ENCODE measurements at regions not wholly inside any gene's neighbourhood (a gene's known extent, or its start where the extent isn't known, plus 50 kb on each side); places are given as distances from the start of the nearest gene placed in this dataset.

- no peak for DNase-seq (ENCODE audit: low read depth)
Observed at GRCh38 chr3:106533093-106533787, 664.4 kb upstream of the CBLB start.

GRCh38 chr3:106533788-106534160, 665.0 kb upstream of the CBLB start:
- no peak for DNase-seq (ENCODE audit: low read depth)

- peak; percentile 70 for DNase-seq (ENCODE audit: low read depth)
Observed at GRCh38 chr3:106534206-106534605, 665.4 kb upstream of the CBLB start.

GRCh38 chr3:106540743-106541142, 671.9 kb upstream of the CBLB start:
- DNase-seq (ENCODE audit: low read depth), result no peak

- DNase-seq (ENCODE audit: low read depth), result no peak
Observed at GRCh38 chr3:106542101-106542769, 673.4 kb upstream of the CBLB start.

- DNase-seq (ENCODE audit: low read depth), result no peak
Observed at GRCh38 chr3:106552351-106553043, 683.7 kb upstream of the CBLB start.

- DNase-seq (ENCODE audit: low read depth), result peak; percentile 86
Observed at GRCh38 chr3:106560451-106560966, 691.7 kb upstream of the CBLB start.

- no peak for DNase-seq (ENCODE audit: low read depth)
Observed at GRCh38 chr3:106566277-106566676, 697.5 kb upstream of the CBLB start.

- DNase-seq (ENCODE audit: low read depth), result peak; percentile 12
Observed at GRCh38 chr3:106570426-106570825, 701.6 kb upstream of the CBLB start.

GRCh38 chr3:106573605-106574004, 704.8 kb upstream of the CBLB start:
- no peak for DNase-seq (ENCODE audit: low read depth)

GRCh38 chr3:106575029-106575428, 706.2 kb upstream of the CBLB start:
- no peak for DNase-seq (ENCODE audit: low read depth)

- DNase-seq (ENCODE audit: low read depth), result no peak
Observed at GRCh38 chr3:106577241-106577640, 708.4 kb upstream of the CBLB start.

- peak; percentile 60 for DNase-seq (ENCODE audit: low read depth)
Observed at GRCh38 chr3:106578911-106579310, 710.1 kb upstream of the CBLB start.

- no peak for DNase-seq (ENCODE audit: low read depth)
Observed at GRCh38 chr3:106582151-106582550, 713.3 kb upstream of the CBLB start.

GRCh38 chr3:106587551-106587950, 718.7 kb upstream of the CBLB start:
- DNase-seq (ENCODE audit: low read depth), result no peak

- DNase-seq (ENCODE audit: low read depth), result no peak
Observed at GRCh38 chr3:106588739-106589138, 719.9 kb upstream of the CBLB start.

- DNase-seq (ENCODE audit: low read depth), result no peak
Observed at GRCh38 chr3:106589311-106589942, 720.6 kb upstream of the CBLB start.

- no peak for DNase-seq (ENCODE audit: low read depth)
Observed at GRCh38 chr3:106590216-106590615, 721.4 kb upstream of the CBLB start.

GRCh38 chr3:106593381-106593780, 724.6 kb upstream of the CBLB start:
- DNase-seq (ENCODE audit: low read depth), result no peak

- peak; percentile 80 for DNase-seq (ENCODE audit: low read depth)
Observed at GRCh38 chr3:106609666-106610301, 741.0 kb upstream of the CBLB start.

- DNase-seq (ENCODE audit: low read depth), result peak; percentile 48
Observed at GRCh38 chr3:106610362-106610959, 741.6 kb upstream of the CBLB start.

GRCh38 chr3:106611116-106611515, 742.3 kb upstream of the CBLB start:
- no peak for DNase-seq (ENCODE audit: low read depth)

All from ELR (cell line).